ENCODE measurements at regions not wholly inside any gene's neighbourhood (a gene's known extent, or its start where the extent isn't known, plus 50 kb on each side); places are given as distances from the start of the nearest gene placed in this dataset.

DNA sequence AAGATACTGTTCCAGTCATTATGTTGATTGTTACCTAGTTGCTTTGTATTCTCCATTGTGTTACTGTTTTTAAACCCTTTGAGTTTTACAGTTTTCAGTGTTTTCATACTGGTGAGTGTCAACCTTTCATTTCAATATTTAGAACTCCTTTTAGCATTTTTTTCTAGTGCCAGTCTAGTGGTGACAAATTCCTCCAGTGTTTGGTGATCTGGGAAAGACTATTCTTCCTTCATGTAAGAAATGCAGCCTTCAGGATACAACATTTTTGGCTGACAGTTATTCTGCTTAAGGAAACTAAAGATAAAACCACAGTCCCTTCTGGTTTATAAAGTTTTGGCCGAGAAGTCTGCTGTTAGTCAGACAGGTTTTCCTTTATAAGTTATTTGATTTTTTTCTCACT is 143.8 kb downstream of the ETAA1 start:
- H3K4me1 Mint-ChIP-seq = no peaks in the 10 kb centered on the region
- no peak overlapping the region for H3K27ac Mint-ChIP-seq
- H3K36me3 Mint-ChIP-seq = no peaks in the 10 kb centered on the region
- H3K27me3 Mint-ChIP-seq = peaks cover 3% of the 10 kb centered on the region
- peaks cover 9 to 19% (median 11%) of the 10 kb centered on the region in 3 donors for H3K9me3 Mint-ChIP-seq
- no peak overlapping the region for H3K4me3 Mint-ChIP-seq

- H3K27me3 Mint-ChIP-seq = peaks cover 5% of the 10 kb centered on the region
- H3K27ac Mint-ChIP-seq = peak overlapping the region in 1 of 3 donors; percentile 35
- H3K4me3 Mint-ChIP-seq = no peak overlapping the region
- H3K9me3 Mint-ChIP-seq = peaks cover 4 to 8% (median 7%) of the 10 kb centered on the region in 3 donors
- peaks cover 0 to 2% (median 0%) of the 10 kb centered on the region in 3 donors for H3K4me1 Mint-ChIP-seq
- H3K36me3 Mint-ChIP-seq = no peaks in the 10 kb centered on the region
Observed at GRCh38 chr2:67544286-67544685, 147.2 kb downstream of the ETAA1 start.

GRCh38 chr2:67548317-67549201 is 151.4 kb downstream of the ETAA1 start:
- Mint-ChIP-seq H3K27me3 (peaks cover 7% of the 10 kb centered on the region), H3K4me1 (peaks cover 0 to 2% (median 0%) of the 10 kb centered on the region in 3 donors), H3K4me3 (no peak overlapping the region), H3K27ac (no peak overlapping the region), H3K9me3 (peaks cover 0 to 4% (median 4%) of the 10 kb centered on the region in 3 donors), H3K36me3 (no peaks in the 10 kb centered on the region)

GRCh38 chr2:67559156-67559555 is 162.0 kb downstream of the ETAA1 start:
- Mint-ChIP-seq H3K4me1 (no peaks in the 10 kb centered on the region), H3K9me3 (no peaks in the 10 kb centered on the region), H3K4me3 (no peak overlapping the region), H3K27ac (no peak overlapping the region), H3K27me3 (no peaks in the 10 kb centered on the region), H3K36me3 (no peaks in the 10 kb centered on the region)

DNA sequence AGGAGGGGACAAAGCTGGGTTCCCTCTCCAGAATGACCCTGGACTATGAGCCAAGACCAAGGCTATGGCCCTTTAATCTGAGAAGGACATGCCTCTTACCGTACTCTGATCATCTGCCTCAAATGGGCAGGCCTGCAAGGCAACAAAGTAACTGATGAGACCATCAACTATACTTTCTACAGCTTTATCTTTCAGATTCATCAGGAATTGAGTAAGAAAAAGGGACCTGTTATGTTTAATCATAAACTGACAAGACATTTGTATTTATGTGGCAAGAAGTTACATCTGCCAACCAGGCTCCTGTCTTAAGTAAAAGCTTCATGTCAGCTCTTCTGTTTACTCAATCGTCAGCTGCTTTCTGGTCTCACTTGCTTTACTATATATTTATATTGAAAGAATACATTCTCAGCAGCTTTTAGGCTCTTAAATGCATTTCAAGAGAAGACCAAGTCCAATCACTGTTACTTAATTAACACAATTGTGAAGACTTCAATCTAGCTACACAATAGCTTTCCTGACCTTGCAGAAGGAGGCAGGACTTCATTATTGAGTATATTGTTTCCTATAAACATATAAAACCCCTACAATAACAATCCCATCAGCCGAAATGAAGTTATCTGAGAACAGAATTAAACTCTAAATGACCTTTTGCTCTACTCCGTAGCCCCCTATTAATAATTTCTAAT is 163.8 kb downstream of the ETAA1 start:
- no peak overlapping the region for H3K4me3 Mint-ChIP-seq
- H3K4me1 Mint-ChIP-seq = no peaks in the 10 kb centered on the region
- H3K36me3 Mint-ChIP-seq = no peaks in the 10 kb centered on the region

GRCh38 chr2:67561457-67561965 is 164.4 kb downstream of the ETAA1 start:
- Mint-ChIP-seq H3K27me3 (no peaks in the 10 kb centered on the region), H3K27ac (no peak overlapping the region), H3K4me1 (no peaks in the 10 kb centered on the region), H3K4me3 (no peak overlapping the region), H3K36me3 (no peaks in the 10 kb centered on the region), H3K9me3 (peaks cover 0 to 1% (median 0%) of the 10 kb centered on the region in 3 donors)

More for the DNA sequence above, 163.8 kb downstream of the ETAA1 start:
- Mint-ChIP-seq H3K9me3 (peaks cover 0 to 1% (median 0%) of the 10 kb centered on the region in 3 donors), H3K27ac (no peak overlapping the region), H3K27me3 (no peaks in the 10 kb centered on the region)

DNA sequence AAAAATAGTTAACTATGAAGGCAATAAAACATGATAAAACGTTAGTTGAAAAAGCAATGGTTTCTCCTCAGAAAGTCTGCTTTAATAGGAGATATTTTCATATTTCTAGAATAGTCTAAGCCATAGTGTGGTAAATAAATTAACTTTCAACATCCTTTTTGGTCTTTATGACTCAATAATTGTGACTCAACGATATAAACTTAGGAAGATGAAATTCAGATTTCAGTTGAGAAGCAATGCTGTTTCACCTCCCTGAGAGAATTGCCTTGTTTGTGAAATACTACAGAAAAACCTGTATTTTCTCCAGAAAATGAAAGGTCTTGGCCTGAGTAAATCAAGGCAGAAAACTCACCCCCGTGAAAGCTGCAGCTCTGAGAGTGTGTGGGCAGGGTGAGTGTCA is 166.9 kb downstream of the ETAA1 start:
- Mint-ChIP-seq H3K4me3 (no peak overlapping the region), H3K4me1 (peaks cover 0 to 1% (median 0%) of the 10 kb centered on the region in 3 donors), H3K36me3 (peaks cover 1% of the 10 kb centered on the region), H3K27ac (no peak overlapping the region), H3K9me3 (peaks cover 0 to 1% (median 0%) of the 10 kb centered on the region in 3 donors), H3K27me3 (no peaks in the 10 kb centered on the region)

DNA sequence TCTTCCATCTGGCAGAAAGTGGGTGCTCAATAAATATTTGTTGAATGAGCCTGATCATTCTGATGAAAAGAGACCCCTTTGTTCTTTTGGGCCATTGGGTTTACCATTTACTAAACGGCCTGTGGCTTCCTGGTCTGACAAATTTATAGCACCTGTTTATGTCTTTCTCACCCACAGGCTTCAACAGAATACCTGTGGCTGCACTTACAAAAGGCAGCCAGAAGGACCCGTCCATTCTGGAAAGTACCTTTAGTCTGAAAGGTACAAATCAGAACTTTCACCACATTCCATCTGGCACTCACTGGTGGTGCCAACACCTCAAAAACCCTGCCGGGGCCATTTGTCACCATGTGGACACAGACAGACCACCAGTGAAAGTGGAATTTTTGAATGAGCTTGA is 167.5 kb downstream of the ETAA1 start:
- Mint-ChIP-seq H3K36me3 (peaks cover 1% of the 10 kb centered on the region), H3K4me3 (no peak overlapping the region), H3K4me1 (peaks cover 0 to 1% (median 0%) of the 10 kb centered on the region in 3 donors), H3K27ac (no peak overlapping the region), H3K9me3 (peaks cover 0 to 1% (median 0%) of the 10 kb centered on the region in 3 donors), H3K27me3 (no peaks in the 10 kb centered on the region)

- Mint-ChIP-seq H3K36me3 (peaks cover 1% of the 10 kb centered on the region), H3K9me3 (peaks cover 0 to 1% (median 0%) of the 10 kb centered on the region in 3 donors), H3K4me1 (peaks cover 0 to 1% (median 0%) of the 10 kb centered on the region in 3 donors), H3K27me3 (no peaks in the 10 kb centered on the region), H3K4me3 (no peak overlapping the region), H3K27ac (no peak overlapping the region)
Observed at GRCh38 chr2:67565262-67565661, 168.1 kb downstream of the ETAA1 start.

DNA sequence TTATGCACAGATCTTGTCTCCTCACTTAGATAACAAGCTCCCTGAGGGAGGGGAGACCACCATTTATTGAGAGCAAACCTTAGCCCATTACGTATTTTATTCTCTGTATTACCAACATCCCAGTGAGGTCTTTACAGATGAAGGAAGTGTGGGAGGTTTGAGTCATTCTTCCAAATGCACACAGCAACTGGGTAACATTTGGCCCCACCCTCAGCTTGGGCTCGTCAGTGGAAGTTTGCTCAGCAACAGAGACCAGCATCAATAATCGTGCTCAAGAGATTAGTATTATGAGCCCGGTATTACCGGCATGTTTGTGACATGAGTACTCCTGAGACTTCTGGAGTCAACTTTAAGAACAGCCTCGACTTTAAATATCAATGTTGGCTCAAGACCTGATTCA is 168.6 kb downstream of the ETAA1 start:
- H3K27ac Mint-ChIP-seq = no peak overlapping the region
- peaks cover 1% of the 10 kb centered on the region for H3K36me3 Mint-ChIP-seq
- H3K27me3 Mint-ChIP-seq = no peaks in the 10 kb centered on the region

GRCh38 chr2:67566285-67566684 is 169.2 kb downstream of the ETAA1 start:
- H3K36me3 Mint-ChIP-seq = peaks cover 1% of the 10 kb centered on the region
- H3K27ac Mint-ChIP-seq = no peak overlapping the region
- no peaks in the 10 kb centered on the region for H3K27me3 Mint-ChIP-seq
- H3K4me1 Mint-ChIP-seq = peaks cover 0 to 1% (median 0%) of the 10 kb centered on the region in 3 donors
- H3K4me3 Mint-ChIP-seq = no peak overlapping the region
- H3K9me3 Mint-ChIP-seq = peaks cover 0 to 1% (median 0%) of the 10 kb centered on the region in 3 donors

More for the DNA sequence above, 168.6 kb downstream of the ETAA1 start:
- H3K9me3 Mint-ChIP-seq = peaks cover 0 to 1% (median 0%) of the 10 kb centered on the region in 3 donors
- H3K4me1 Mint-ChIP-seq = peaks cover 0 to 1% (median 0%) of the 10 kb centered on the region in 3 donors
- no peak overlapping the region for H3K4me3 Mint-ChIP-seq

- no peaks in the 10 kb centered on the region for H3K27me3 Mint-ChIP-seq
- H3K4me1 Mint-ChIP-seq = peaks cover 0 to 1% (median 0%) of the 10 kb centered on the region in 3 donors
- H3K4me3 Mint-ChIP-seq = no peak overlapping the region
- peaks cover 0 to 1% (median 0%) of the 10 kb centered on the region in 3 donors for H3K9me3 Mint-ChIP-seq
- no peak overlapping the region for H3K27ac Mint-ChIP-seq
- H3K36me3 Mint-ChIP-seq = peaks cover 1% of the 10 kb centered on the region
Observed at GRCh38 chr2:67566958-67567635, 170.0 kb downstream of the ETAA1 start.

DNA sequence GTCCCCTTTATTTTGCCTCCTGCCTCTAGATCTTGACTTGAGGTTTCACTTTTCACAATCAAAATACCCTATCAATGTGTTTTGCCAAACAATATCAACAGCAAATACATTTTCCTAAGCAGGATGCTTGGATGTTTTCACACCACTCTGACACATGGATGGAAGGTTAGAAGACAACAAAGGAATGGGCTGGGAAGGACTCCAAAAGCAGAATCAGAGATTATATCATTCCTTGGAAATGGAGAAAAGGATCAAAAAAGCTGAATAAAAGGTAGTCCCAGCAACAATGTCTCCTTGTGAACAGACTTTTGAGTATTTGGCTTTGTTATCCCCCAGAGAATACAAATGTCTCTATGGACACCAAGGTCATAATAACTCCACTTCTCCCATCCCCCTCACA is 170.8 kb downstream of the ETAA1 start:
- H3K27ac Mint-ChIP-seq = no peak overlapping the region
- peaks cover 0 to 1% (median 0%) of the 10 kb centered on the region in 3 donors for H3K9me3 Mint-ChIP-seq
- peaks cover 1% of the 10 kb centered on the region for H3K36me3 Mint-ChIP-seq
- H3K4me3 Mint-ChIP-seq = no peak overlapping the region
- H3K4me1 Mint-ChIP-seq = peaks cover 0 to 1% (median 0%) of the 10 kb centered on the region in 3 donors
- no peaks in the 10 kb centered on the region for H3K27me3 Mint-ChIP-seq

- peaks cover 1% of the 10 kb centered on the region for H3K36me3 Mint-ChIP-seq
- H3K9me3 Mint-ChIP-seq = peaks cover 0 to under 1% (median 0%) of the 10 kb centered on the region in 3 donors
- H3K27me3 Mint-ChIP-seq = peaks cover 2% of the 10 kb centered on the region
- H3K4me1 Mint-ChIP-seq = peaks cover 0 to 1% (median 0%) of the 10 kb centered on the region in 3 donors
- no peak overlapping the region for H3K27ac Mint-ChIP-seq
- no peak overlapping the region for H3K4me3 Mint-ChIP-seq
Observed at GRCh38 chr2:67570611-67571010, 173.5 kb downstream of the ETAA1 start.

Measured in IgD-negative memory B cell (primary cell).